ENCODE measurements at regions not wholly inside any gene's neighbourhood (a gene's known extent, or its start where the extent isn't known, plus 50 kb on each side); places are given as distances from the start of the nearest gene placed in this dataset.

- TF ChIP-seq POLR2A (IDR thresholded peaks at IDR 0.05) (no peak), CTCF (IDR thresholded peaks at IDR 0.05) (no peak)
Observed at GRCh38 chr14:85911044-85911443, 381.1 kb downstream of the FLRT2 start.

Measured in adrenal gland (tissue), 5 donors.